Heart left ventricle (tissue), 13 donors: ENCODE measurements at regions not wholly inside any gene's neighbourhood (a gene's known extent, or its start where the extent isn't known, plus 50 kb on each side); places are given as distances from the start of the nearest gene placed in this dataset.

Experiments
- CTCF ChIP-seq, 12 donors: fragments of 200-600 bp; sonication (generic) in 4 of 12; IDR thresholded peaks; one replicate each; pipeline versions ENCODE4 v1.5.0 to v1.8.0; 2018 to 2022; ENCODE audit warnings: antibody characterized with exemption in 12 of 12, mild to moderate bottlenecking in 5 of 12
- POLR2A ChIP-seq, 2 donors: fragments of 450-650 bp; IDR thresholded peaks; one replicate each; pipeline ENCODE4 v1.6.1; 2017; ENCODE audit warnings: antibody characterized with exemption in 2 of 2, mild to moderate bottlenecking in 2 of 2, moderate library complexity in 2 of 2
- donor health status: ischemic (EF 13 %, LVEDD 7.1; RV severe dilation, severe dysfunction).
- donor health status: DM: no; HTN: yes; CAD: no.
- donor health status: DM: no; HTN: no; CAD: no.
- donor health status: ischemic (EF 25% LVEDD 6.9; RV normal size, moderate dysfunction).
- donor health status: ischemic (EF 25% LVEDD 5.7; RV mildly dilated, moderate dysfunction).
- donor health status: ischemic (EF 35%, LVEDD 5.7; RV mildly dilated, moderate dysfunction).
- donor health status: nonischemic (EF 11% LVEDD 7.7; RV severe dilation, severe dysfunction).
- donor health status: DM: yes; HTN: yes; CAD: no.
- donor health status: PGD.
- donor health status: ischemic (EF 29% LVEDD 5.4; RV normal size, mild dysfunction).
- donor health status: nonischemic (EF 23%, LVEDD 6.1; RV moderate dilation, normal function).

- TF ChIP-seq POLR2A (IDR thresholded peaks at IDR 0.05) (no peak), CTCF (IDR thresholded peaks at IDR 0.05) (no peak)
Observed at GRCh38 chr7:24475166-24475961, 97.9 kb upstream of the PALS2 start.
